Suprapubic skin (tissue), 4 donors: ENCODE measurements at regions not wholly inside any gene's neighbourhood (a gene's known extent, or its start where the extent isn't known, plus 50 kb on each side); places are given as distances from the start of the nearest gene placed in this dataset.

Source experiments
- EP300 ChIP-seq: sonication (generic); formaldehyde crosslinking; IDR thresholded peaks from one replicate; pipeline ENCODE4 v1.6.1; 2017; ENCODE audit warnings: antibody characterized with exemption
- POLR2A ChIP-seq, 2 donors: fragments of 450-650 bp; IDR thresholded peaks; one replicate each; pipeline ENCODE4 v1.6.1; 2017; ENCODE audit warnings: antibody characterized with exemption in 2 of 2, mild to moderate bottlenecking in 2 of 2, moderate library complexity in 2 of 2
- POLR2AphosphoS5 ChIP-seq, 3 donors: sonication (generic); formaldehyde crosslinking; IDR thresholded peaks; one replicate each; pipeline ENCODE4 v1.6.1; 2017; ENCODE audit warnings: antibody characterized with exemption in 3 of 3
- TF ChIP-seq, protein P1 (sequence below), 2 donors: fragments of 200-600 bp in 1 of 2; fragments of 450-650 bp in 1 of 2; sonication (generic) in 1 of 2; IDR thresholded peaks; one replicate each; pipeline ENCODE4 v1.5.1; 2016 to 2019; ENCODE audit warnings: antibody characterized with exemption in 2 of 2, mild to moderate bottlenecking in 1 of 2, moderate library complexity in 1 of 2

DNA sequence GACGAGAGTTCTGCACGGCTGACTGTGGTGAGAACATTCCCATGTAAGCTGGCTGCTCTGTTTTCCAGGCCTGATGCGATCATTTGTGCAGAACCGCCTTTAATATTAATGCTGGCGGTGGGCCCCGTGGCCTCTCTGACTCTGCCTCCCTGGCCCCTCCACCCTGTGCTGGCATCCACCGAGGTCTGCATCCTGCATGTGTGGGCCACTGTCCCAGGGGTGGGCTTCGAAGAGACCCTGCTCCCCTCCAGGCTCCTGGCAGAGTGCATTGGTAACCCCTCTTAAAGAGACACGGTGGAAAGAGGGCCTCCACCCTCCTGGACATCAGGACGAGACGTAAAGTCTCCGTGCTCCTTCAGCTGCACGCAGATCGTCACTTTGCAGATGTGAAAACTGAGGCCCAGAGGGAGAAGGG is 67.3 kb upstream of the FAM20C start:
- TF ChIP-seq, protein P1, sequence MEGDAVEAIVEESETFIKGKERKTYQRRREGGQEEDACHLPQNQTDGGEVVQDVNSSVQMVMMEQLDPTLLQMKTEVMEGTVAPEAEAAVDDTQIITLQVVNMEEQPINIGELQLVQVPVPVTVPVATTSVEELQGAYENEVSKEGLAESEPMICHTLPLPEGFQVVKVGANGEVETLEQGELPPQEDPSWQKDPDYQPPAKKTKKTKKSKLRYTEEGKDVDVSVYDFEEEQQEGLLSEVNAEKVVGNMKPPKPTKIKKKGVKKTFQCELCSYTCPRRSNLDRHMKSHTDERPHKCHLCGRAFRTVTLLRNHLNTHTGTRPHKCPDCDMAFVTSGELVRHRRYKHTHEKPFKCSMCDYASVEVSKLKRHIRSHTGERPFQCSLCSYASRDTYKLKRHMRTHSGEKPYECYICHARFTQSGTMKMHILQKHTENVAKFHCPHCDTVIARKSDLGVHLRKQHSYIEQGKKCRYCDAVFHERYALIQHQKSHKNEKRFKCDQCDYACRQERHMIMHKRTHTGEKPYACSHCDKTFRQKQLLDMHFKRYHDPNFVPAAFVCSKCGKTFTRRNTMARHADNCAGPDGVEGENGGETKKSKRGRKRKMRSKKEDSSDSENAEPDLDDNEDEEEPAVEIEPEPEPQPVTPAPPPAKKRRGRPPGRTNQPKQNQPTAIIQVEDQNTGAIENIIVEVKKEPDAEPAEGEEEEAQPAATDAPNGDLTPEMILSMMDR (IDR thresholded peaks at IDR 0.05): no peak
- TF ChIP-seq POLR2AphosphoS5 (IDR thresholded peaks at IDR 0.05): no peak
- no peak for TF ChIP-seq EP300
- TF ChIP-seq POLR2A (IDR thresholded peaks at IDR 0.05): no peak
